Panc1 (cell line): ENCODE measurements at regions not wholly inside any gene's neighbourhood (a gene's known extent, or its start where the extent isn't known, plus 50 kb on each side); places are given as distances from the start of the nearest gene placed in this dataset.

ENCODE experiments used
- ATAC-seq: fragments of 200-7000 bp; cut with Tn5 transposase; 2 replicates; pipeline ENCODE4 v1.9.1; 2020; ENCODE audit warnings: mild to moderate bottlenecking, moderate library complexity
- BruUV-seq: library from RNA; stranded (reverse); fragments of 400-500 nt; replicated peaks from 2 replicates; lab custom pipeline; 2021; lab: Mats Ljungman, UMichigan
- CTCF ChIA-PET: fragments of 300-600 bp; sonication (Branson Sonifier 250); formaldehyde crosslinking; loops from one replicate; lab custom pipeline; 2022; ENCODE audit warnings: antibody characterized with exemption; lab: Charles Lee
- POLR2A ChIA-PET: fragments of 300-600 bp; sonication (Branson Sonifier 250); formaldehyde crosslinking; loops from one replicate; lab custom pipeline; 2022; ENCODE audit warnings: antibody characterized with exemption; lab: Charles Lee
- DNase-seq: peaks from one replicate; pipeline ENCODE4 v3.0.0-alpha.2; 2010; ENCODE audit warnings: low read depth, low spot score
- H3K27ac ChIP-seq: 2 replicates; pipeline ENCODE4 v1.5.1; 2011; ENCODE audit warnings: mild to moderate bottlenecking, low read length, inconsistent platforms
- H3K27me3 ChIP-seq: fragments of 200-500 bp; sonication (Bioruptor generic); 2 replicates; pipeline ENCODE4 v1.6.0; 2014; ENCODE audit warnings: low read length, inconsistent platforms; ENCODE audit not compliant: control insufficient read depth, insufficient read depth
- H3K36me3 ChIP-seq: fragments of 200-500 bp; sonication (Bioruptor generic); 2 replicates; pipeline ENCODE4 v1.5.1; 2014; ENCODE audit warnings: inconsistent platforms, mild to moderate bottlenecking, low read length, moderate library complexity; ENCODE audit not compliant: control insufficient read depth, insufficient read depth
- H3K4me1 ChIP-seq: 2 replicates; pipeline ENCODE4 v1.5.1; 2011; ENCODE audit warnings: inconsistent platforms, mild to moderate bottlenecking, low read length, moderate library complexity; ENCODE audit not compliant: control insufficient read depth, insufficient read depth
- H3K4me3 ChIP-seq, 2 experiments: 2 replicates each; pipeline ENCODE4 v1.5.1; 2011 to 2012; ENCODE audit warnings: low read depth in 2 of 2, low read length in 2 of 2, mild to moderate bottlenecking in 2 of 2, inconsistent platforms in 1 of 2, moderate library complexity in 1 of 2
- H3K9me3 ChIP-seq: fragments of 200-500 bp; sonication (Bioruptor generic); 2 replicates; pipeline ENCODE4 v1.5.1; 2014; ENCODE audit warnings: low read depth, mild to moderate bottlenecking, inconsistent platforms, low read length, moderate library complexity; ENCODE audit not compliant: control insufficient read depth, insufficient read depth
- CTCF ChIP-seq: fragments of 450-650 bp; IDR thresholded peaks from 2 replicates; pipeline ENCODE4 v1.5.1; 2017; ENCODE audit warnings: mild to moderate bottlenecking
- POLR2AphosphoS5 ChIP-seq: IDR thresholded peaks from 2 replicates; pipeline ENCODE4 v1.6.1; 2012; ENCODE audit warnings: mild to moderate bottlenecking, low read depth, low read length, moderate library complexity
- REST ChIP-seq, 2 experiments: IDR thresholded peaks; 2 replicates each; pipeline ENCODE4 v1.6.1; 2011 to 2012; ENCODE audit warnings: low read depth in 2 of 2, control low read depth in 1 of 2, low read length in 1 of 2, mild to moderate bottlenecking in 1 of 2, moderate library complexity in 1 of 2; ENCODE audit not compliant: insufficient read depth in 1 of 2
- SIN3A ChIP-seq: IDR thresholded peaks from 2 replicates; pipeline ENCODE4 v1.6.1; 2012; ENCODE audit warnings: low read depth, mild to moderate bottlenecking, low read length, moderate library complexity, borderline replicate concordance; ENCODE audit not compliant: insufficient read depth
- TCF7L2 ChIP-seq: IDR thresholded peaks from 2 replicates; pipeline ENCODE4 v1.6.1; 2011; ENCODE audit warnings: mild to moderate bottlenecking, low read depth, low read length, inconsistent platforms
- in situ Hi-C: cut with HindIII; loops from 2 replicates; pipeline ENCODE4 v1.10.0; 2016; ENCODE audit warnings: low sequenced_read_pairs, low pct_unique_long_range_greater_than_20kb
- intact Hi-C: fragments of 100-400 bp; cut with micrococcal nuclease; formaldehyde crosslinking; loops from one replicate; pipeline ENCODE4 v1.10.0; 2022; ENCODE audit not compliant: unreplicated experiment

GRCh38 chr3:83670416-83670815 is 1288.4 kb upstream of the CADM2 start:
- no peaks in the 10 kb centered on the region for H3K27me3 ChIP-seq
- BruUV-seq = no TSS peak
- DNase-seq (no peak), ATAC-seq (no peak)
- TF ChIP-seq SIN3A (no peak), CTCF (no peak), TCF7L2 (no peak), POLR2AphosphoS5 (no peak), REST (IDR thresholded peaks at IDR 0.05; ENCODE audit: insufficient read depth in 1 of 2, low read depth in 2 of 2, low read length in 1 of 2) (no peak)
- no peak overlapping the region for H3K4me3 ChIP-seq
- H3K9me3 ChIP-seq = no peaks in the 10 kb centered on the region
- H3K27ac ChIP-seq = no peak overlapping the region
- in situ Hi-C loops (no loop called here), intact Hi-C loops (no loop called here)
- no peaks in the 10 kb centered on the region for H3K36me3 ChIP-seq
- POLR2A ChIA-PET = no interaction called here
- CTCF ChIA-PET = no interaction called here
- H3K4me1 ChIP-seq = no peaks in the 10 kb centered on the region

GRCh38 chr3:83683937-83684598 is 1274.7 kb upstream of the CADM2 start:
- Histone ChIP-seq H3K4me3 (no peak overlapping the region), H3K9me3 (no peaks in the 10 kb centered on the region), H3K4me1 (no peaks in the 10 kb centered on the region), H3K27ac (no peak overlapping the region), H3K36me3 (no peaks in the 10 kb centered on the region), H3K27me3 (no peaks in the 10 kb centered on the region)
- ChIA-PET CTCF (no interaction called here), POLR2A (no interaction called here)
- intact Hi-C loops = no loop called here
- DNase-seq (no peak), ATAC-seq (no peak)
- BruUV-seq = no TSS peak
- in situ Hi-C loops = no loop called here
- TF ChIP-seq POLR2AphosphoS5 = no peak
- no peak for TF ChIP-seq CTCF
- TF ChIP-seq TCF7L2 = no peak
- no peak for TF ChIP-seq SIN3A
- TF ChIP-seq REST (IDR thresholded peaks at IDR 0.05; ENCODE audit: insufficient read depth in 1 of 2, low read depth in 2 of 2, low read length in 1 of 2) = no peak
